Tibial nerve (tissue), 3 donors: ENCODE measurements at regions not wholly inside any gene's neighbourhood (a gene's known extent, or its start where the extent isn't known, plus 50 kb on each side); places are given as distances from the start of the nearest gene placed in this dataset.

Experiments
- EP300 ChIP-seq, 2 donors: sonication (generic); formaldehyde crosslinking; IDR thresholded peaks; one replicate each; pipeline ENCODE4 v1.6.1; 2017; ENCODE audit warnings: antibody characterized with exemption in 2 of 2, mild to moderate bottlenecking in 1 of 2
- POLR2A ChIP-seq, 2 donors: fragments of 450-650 bp; IDR thresholded peaks; one replicate each; pipeline ENCODE4 v1.6.1; 2017; ENCODE audit warnings: antibody characterized with exemption in 2 of 2, mild to moderate bottlenecking in 2 of 2, moderate library complexity in 2 of 2

DNA sequence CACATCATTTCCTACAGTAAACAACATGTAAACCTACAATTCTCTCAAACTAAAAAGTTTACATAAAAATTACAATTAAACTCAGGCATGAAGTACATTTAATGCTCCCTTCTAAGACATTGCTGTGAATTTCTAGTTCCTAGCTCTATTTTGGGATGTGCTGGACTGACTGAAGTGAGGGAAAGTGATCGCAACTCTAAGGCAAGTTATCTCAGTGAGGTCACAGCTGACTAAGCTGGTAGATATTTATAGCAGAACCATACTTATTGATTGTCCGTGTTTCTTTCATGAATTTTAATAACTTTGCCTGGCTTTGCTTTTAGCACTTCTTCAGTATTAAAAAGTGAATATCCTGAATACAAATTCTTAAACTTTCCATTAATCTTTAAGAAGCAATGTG, 570.4 kb upstream of the GALNTL6 start:
- TF ChIP-seq POLR2A (IDR thresholded peaks at IDR 0.05) (no peak), EP300 (IDR thresholded peaks at IDR 0.05) (no peak)
